CD4-positive, alpha-beta T cell (primary cell): ENCODE measurements at regions not wholly inside any gene's neighbourhood (a gene's known extent, or its start where the extent isn't known, plus 50 kb on each side); places are given as distances from the start of the nearest gene placed in this dataset.
A peak's percentile ranks its signal among the peaks of the same experiment; 100 is the strongest.

Experiments
- ATAC-seq: fragments of 200-7000 bp; cut with Tn5 transposase; one replicate; pipeline ENCODE4 v1.10.0; 2022; ENCODE audit warnings: mild to moderate bottlenecking; ENCODE audit not compliant: poor library complexity
- CTCF ChIA-PET: fragments of 350-600 bp; sonication (Branson Sonifier 250); formaldehyde crosslinking; loops from one replicate; lab custom pipeline; 2021; ENCODE audit warnings: antibody characterized with exemption, inconsistent platforms; lab: Charles Lee
- POLR2A ChIA-PET: fragments of 350-600 bp; sonication (Branson Sonifier 250); formaldehyde crosslinking; loops from one replicate; lab custom pipeline; 2021; ENCODE audit warnings: antibody characterized with exemption, inconsistent platforms; lab: Charles Lee
- DNase-seq, 14 experiments: peaks; one replicate each; pipeline ENCODE4 v3.0.0-alpha.2; 2013 to 2020; ENCODE audit warnings: mixed read lengths in 2 of 14
- H3K27ac ChIP-seq, 2 donors: one replicate each; pipeline versions ENCODE4 v1.5.1 to v1.7.0; 2013; ENCODE audit warnings: low read length in 2 of 2, low read depth in 1 of 2, mild to moderate bottlenecking in 1 of 2
- H3K27me3 ChIP-seq, 2 experiments: 1 replicate in 1 of 2; 2 replicates in 1 of 2; pipeline versions ENCODE4 v1.6.1 to v1.7.0; 2013; ENCODE audit warnings: low read length in 2 of 2, control low read depth in 1 of 2, mild to moderate bottlenecking in 1 of 2, moderate library complexity in 1 of 2; ENCODE audit not compliant: insufficient read depth in 2 of 2, control insufficient read depth in 1 of 2
- H3K36me3 ChIP-seq: one replicate; pipeline ENCODE4 v1.6.1; 2013; ENCODE audit warnings: low read length, control low read depth; ENCODE audit not compliant: insufficient read depth
- H3K4me1 ChIP-seq: one replicate; pipeline ENCODE4 v1.6.1; 2013; ENCODE audit warnings: low read length, control low read depth; ENCODE audit not compliant: insufficient read depth
- H3K4me3 ChIP-seq: one replicate; pipeline ENCODE4 v1.5.1; 2013; ENCODE audit warnings: mild to moderate bottlenecking, low read length, moderate library complexity
- H3K9me3 ChIP-seq, 2 experiments: 1 replicate in 1 of 2; 2 replicates in 1 of 2; pipeline versions ENCODE4 v1.6.1 to v1.7.0; 2013; ENCODE audit warnings: low read length in 2 of 2, mild to moderate bottlenecking in 2 of 2, control low read depth in 1 of 2, moderate library complexity in 1 of 2; ENCODE audit not compliant: control insufficient read depth in 1 of 2, insufficient read depth in 1 of 2
- H3K27ac Mint-ChIP-seq: one replicate; pipeline ENCODE4 v1.8.0; 2020; ENCODE audit warnings: mixed read lengths
- H3K27me3 Mint-ChIP-seq: one replicate; pipeline ENCODE4 v1.8.0; 2021; ENCODE audit warnings: mixed read lengths
- H3K36me3 Mint-ChIP-seq: one replicate; pipeline ENCODE4 v1.8.0; 2021; ENCODE audit warnings: low read depth, mixed read lengths
- H3K4me1 Mint-ChIP-seq: one replicate; pipeline ENCODE4 v1.8.0; 2021; ENCODE audit warnings: low read depth, mixed read lengths
- H3K4me3 Mint-ChIP-seq: one replicate; pipeline ENCODE4 v1.8.0; 2020; ENCODE audit warnings: mild to moderate bottlenecking, mixed read lengths
- H3K9me3 Mint-ChIP-seq: one replicate; pipeline ENCODE4 v1.8.0; 2020; ENCODE audit warnings: mixed read lengths
- CTCF ChIP-seq: fragments of 200-600 bp; IDR thresholded peaks from one replicate; pipeline ENCODE4 v1.8.0; 2022; ENCODE audit warnings: antibody characterized with exemption, mild to moderate bottlenecking
- intact Hi-C, 2 experiments: fragments of 100-400 bp; cut with DNase I in 1 of 2; cut with micrococcal nuclease in 1 of 2; formaldehyde crosslinking; loops; one replicate each; pipeline versions ENCODE4 v1.15.1 to v1.9.0; 2023 to 2025; cut with DNase I, micrococcal nuclease

- no peak for TF ChIP-seq CTCF
- ATAC-seq: no peak
- Histone ChIP-seq H3K36me3 (no peaks in the 10 kb centered on the region), H3K4me1 (no peaks in the 10 kb centered on the region), H3K27me3 (no peaks in the 10 kb centered on the region), H3K27ac (no peak overlapping the region), H3K9me3 (peaks cover 0 to 11% of the 10 kb centered on the region in 2 experiments), H3K4me3 (no peak overlapping the region)
- ChIA-PET POLR2A (no interaction called here), CTCF (no interaction called here)
- Mint-ChIP-seq H3K9me3 (no peaks in the 10 kb centered on the region), H3K27me3 (peaks cover 43% of the 10 kb centered on the region), H3K4me1 (no peaks in the 10 kb centered on the region), H3K36me3 (no peaks in the 10 kb centered on the region), H3K27ac (no peak overlapping the region), H3K4me3 (no peak overlapping the region)
- DNase-seq: no peak
- intact Hi-C loops: no loop called here
Observed at GRCh38 chr17:33730131-33730530, 437.0 kb upstream of the ASIC2 start.

GRCh38 chr17:33732116-33732515, 439.0 kb upstream of the ASIC2 start:
- no peak for DNase-seq
- intact Hi-C loops: no loop called here
- Histone ChIP-seq H3K4me3 (no peak overlapping the region), H3K4me1 (no peaks in the 10 kb centered on the region), H3K27ac (no peak overlapping the region), H3K9me3 (peaks cover 0 to 6% of the 10 kb centered on the region in 2 experiments), H3K36me3 (no peaks in the 10 kb centered on the region), H3K27me3 (peaks cover 0 to 17% of the 10 kb centered on the region in 2 experiments)
- no peak for TF ChIP-seq CTCF
- POLR2A ChIA-PET: no interaction called here
- no peaks in the 10 kb centered on the region for H3K9me3 Mint-ChIP-seq
- H3K27ac Mint-ChIP-seq: no peak overlapping the region
- H3K27me3 Mint-ChIP-seq: peaks cover 46% of the 10 kb centered on the region
- H3K36me3 Mint-ChIP-seq: no peaks in the 10 kb centered on the region
- H3K4me3 Mint-ChIP-seq: no peak overlapping the region
- no peak for ATAC-seq
- CTCF ChIA-PET: no interaction called here
- no peaks in the 10 kb centered on the region for H3K4me1 Mint-ChIP-seq

- no peak overlapping the region for H3K27ac Mint-ChIP-seq
- ATAC-seq (no peak), DNase-seq (no peak)
- no peak overlapping the region for H3K4me3 Mint-ChIP-seq
- POLR2A ChIA-PET: no interaction called here
- peak; percentile 39 for TF ChIP-seq CTCF
- H3K36me3 ChIP-seq: no peaks in the 10 kb centered on the region
- intact Hi-C loops: no loop called here
- peaks cover 6 to 32% of the 10 kb centered on the region in 2 experiments for H3K27me3 ChIP-seq
- no peaks in the 10 kb centered on the region for H3K9me3 ChIP-seq
- no peaks in the 10 kb centered on the region for H3K4me1 Mint-ChIP-seq
- peaks cover 54% of the 10 kb centered on the region for H3K27me3 Mint-ChIP-seq
- CTCF ChIA-PET: no interaction called here
- no peak overlapping the region for H3K4me3 ChIP-seq
- no peaks in the 10 kb centered on the region for H3K4me1 ChIP-seq
- no peaks in the 10 kb centered on the region for H3K9me3 Mint-ChIP-seq
- no peak overlapping the region for H3K27ac ChIP-seq
- no peaks in the 10 kb centered on the region for H3K36me3 Mint-ChIP-seq
Observed at GRCh38 chr17:33739714-33740113, 446.6 kb upstream of the ASIC2 start.
